ENCODE measurements at regions not wholly inside any gene's neighbourhood (a gene's known extent, or its start where the extent isn't known, plus 50 kb on each side); places are given as distances from the start of the nearest gene placed in this dataset.

- intact Hi-C loops (cut with micrococcal nuclease), result no loop called here
- no peak overlapping the region for H3K27ac ChIP-seq (replicated peaks)
- no peak for DNase-seq
- no peak for TF ChIP-seq CTCF (IDR thresholded peaks at IDR 0.05; ENCODE audit: borderline replicate concordance)
- peaks cover 10% of the 10 kb centered on the region for H3K4me1 ChIP-seq
- no peaks in the 10 kb centered on the region for H3K36me3 ChIP-seq
- no peaks in the 10 kb centered on the region for H3K9me3 ChIP-seq (replicated peaks)
- no peak overlapping the region for H3K4me3 ChIP-seq
- no peaks in the 10 kb centered on the region for H3K27me3 ChIP-seq (ENCODE audit: low read depth)
These were observed 131.2 kb upstream of the ZNF608 start for GRCh38 chr5:124877501-124878146.

- no peaks in the 10 kb centered on the region for H3K9me3 ChIP-seq (replicated peaks)
- no peak overlapping the region for H3K4me3 ChIP-seq
- no peaks in the 10 kb centered on the region for H3K36me3 ChIP-seq
- DNase-seq, result no peak
- intact Hi-C loops (cut with micrococcal nuclease), result no loop called here
- no peaks in the 10 kb centered on the region for H3K27me3 ChIP-seq (ENCODE audit: low read depth)
- H3K27ac ChIP-seq (replicated peaks), result no peak overlapping the region
- peaks cover 10% of the 10 kb centered on the region for H3K4me1 ChIP-seq
- TF ChIP-seq CTCF (IDR thresholded peaks at IDR 0.05; ENCODE audit: borderline replicate concordance), result no peak
These were observed 132.3 kb upstream of the ZNF608 start for GRCh38 chr5:124878583-124879342.

- intact Hi-C loops (cut with micrococcal nuclease), result no loop called here
- no peak for TF ChIP-seq CTCF (IDR thresholded peaks at IDR 0.05; ENCODE audit: borderline replicate concordance)
These were observed 134.7 kb upstream of the ZNF608 start for GRCh38 chr5:124880903-124881697.

GRCh38 chr5:124883681-124884080 lies 137.2 kb upstream of the ZNF608 start:
- Histone ChIP-seq H3K36me3 (no peaks in the 10 kb centered on the region), H3K4me3 (no peak overlapping the region), H3K27me3 (ENCODE audit: low read depth) (no peaks in the 10 kb centered on the region), H3K4me1 (no peaks in the 10 kb centered on the region), H3K27ac (replicated peaks) (no peak overlapping the region), H3K9me3 (replicated peaks) (peaks cover 8% of the 10 kb centered on the region)
- intact Hi-C loops (cut with micrococcal nuclease), result no loop called here
- no peak for TF ChIP-seq CTCF (IDR thresholded peaks at IDR 0.05; ENCODE audit: borderline replicate concordance)
- no peak for DNase-seq

More at GRCh38 chr5:124880903-124881697, 134.7 kb upstream of the ZNF608 start:
- H3K4me1 ChIP-seq, result peaks cover 10% of the 10 kb centered on the region
- H3K4me3 ChIP-seq, result no peak overlapping the region
- H3K36me3 ChIP-seq, result no peaks in the 10 kb centered on the region
- H3K27ac ChIP-seq (replicated peaks), result no peak overlapping the region
- H3K9me3 ChIP-seq (replicated peaks), result peaks cover 8% of the 10 kb centered on the region
- H3K27me3 ChIP-seq (ENCODE audit: low read depth), result no peaks in the 10 kb centered on the region
- DNase-seq, result no peak

- H3K4me3 ChIP-seq, result no peak overlapping the region
- H3K4me1 ChIP-seq, result peaks cover 2% of the 10 kb centered on the region
- no peaks in the 10 kb centered on the region for H3K36me3 ChIP-seq
- intact Hi-C loops (cut with micrococcal nuclease), result no loop called here
- H3K9me3 ChIP-seq (replicated peaks), result peaks cover 8% of the 10 kb centered on the region
- TF ChIP-seq CTCF (IDR thresholded peaks at IDR 0.05; ENCODE audit: borderline replicate concordance), result no peak
- no peak overlapping the region for H3K27ac ChIP-seq (replicated peaks)
- no peaks in the 10 kb centered on the region for H3K27me3 ChIP-seq (ENCODE audit: low read depth)
- DNase-seq, result no peak
These were observed 137.7 kb upstream of the ZNF608 start for GRCh38 chr5:124884114-124884513.

Measured in left ventricle myocardium inferior (tissue), 1 donor.